ENCODE measurements at regions not wholly inside any gene's neighbourhood (a gene's known extent, or its start where the extent isn't known, plus 50 kb on each side); places are given as distances from the start of the nearest gene placed in this dataset.

DNA sequence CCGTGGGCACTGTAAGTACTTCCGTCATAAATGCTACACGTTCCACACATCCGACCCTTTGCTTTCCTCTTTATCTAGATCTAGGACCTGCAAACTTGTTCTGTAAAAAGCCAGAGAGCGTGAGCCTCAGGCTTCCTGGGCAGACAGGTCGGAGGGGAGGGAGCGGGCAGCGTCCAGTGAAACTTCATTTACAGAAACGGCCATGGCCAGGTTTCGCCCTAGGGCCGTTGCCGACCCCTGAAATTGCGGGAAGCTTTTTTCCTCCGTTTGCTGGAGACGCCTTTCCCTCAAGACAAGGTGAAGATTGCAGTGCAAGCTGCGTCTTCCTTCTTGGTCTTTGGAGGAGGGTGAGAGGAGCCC lies 155.4 kb downstream of the DLL1 start:
- Histone ChIP-seq H3K4me1 (ENCODE audit: control insufficient read depth, insufficient read depth, low read length, poor library complexity, severe bottlenecking) (no peaks in the 10 kb centered on the region), H3K36me3 (ENCODE audit: control insufficient read depth, insufficient read depth, low read length) (no peaks in the 10 kb centered on the region), H3K27ac (ENCODE audit: low read depth, low read length, severe bottlenecking) (no peak overlapping the region), H3K9me3 (ENCODE audit: control insufficient read depth, low read length) (no peaks in the 10 kb centered on the region), H3K4me3 (ENCODE audit: extremely low read depth, insufficient read depth, low read length, poor library complexity, severe bottlenecking) (no peak overlapping the region)
- WGBS, 2 experiments (ENCODE audit: insufficient coverage in 2 of 2) = 95 to 97% methylated on average over 14 to 16 of the region's 16 CpGs

DNA sequence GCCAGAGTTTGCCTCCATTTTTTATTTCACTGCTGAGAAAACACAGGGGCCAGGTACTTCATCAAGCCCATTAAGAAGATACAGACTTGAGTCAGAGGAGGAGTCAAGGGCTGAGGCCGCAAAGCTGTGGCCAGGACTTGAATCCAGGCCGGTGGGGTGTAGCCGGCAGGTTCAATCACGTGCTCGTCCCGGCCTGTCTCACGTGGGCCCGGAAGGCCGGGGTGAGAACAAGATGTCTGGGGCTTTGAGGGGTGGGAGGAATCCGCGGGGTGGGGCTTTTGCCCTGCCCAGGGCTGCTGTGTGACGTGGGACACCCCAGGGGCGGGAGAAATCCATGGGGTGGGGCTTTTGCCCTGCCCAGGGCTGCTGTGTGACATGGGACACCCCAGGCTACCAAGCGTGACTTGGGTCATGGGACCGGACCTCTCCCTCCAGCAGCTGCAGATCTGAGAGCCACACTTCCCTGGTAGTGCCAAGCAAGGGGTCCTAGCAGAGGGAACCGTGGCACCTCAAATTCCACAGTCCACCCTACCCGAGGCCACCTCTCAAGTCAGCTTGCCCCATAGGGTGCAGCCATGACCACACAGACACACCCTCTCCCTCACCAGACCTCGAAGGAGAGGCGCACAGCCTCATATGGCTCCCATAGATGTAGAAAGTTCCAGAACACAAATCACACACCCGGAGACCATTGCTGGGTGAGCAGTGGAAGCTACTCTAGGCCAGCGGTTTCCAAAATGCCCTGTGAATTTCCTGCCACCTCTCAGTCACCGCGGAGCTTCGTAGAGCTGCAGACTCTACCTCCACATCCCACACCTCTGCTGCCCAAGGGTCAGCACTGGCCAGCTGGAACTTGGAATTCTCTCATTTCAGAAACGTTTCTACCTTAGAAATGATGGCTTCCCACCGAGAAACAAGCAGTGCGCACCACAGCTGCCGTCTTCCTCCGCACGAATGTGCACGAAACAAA lies 156.1 kb downstream of the DLL1 start:
- H3K36me3 ChIP-seq (ENCODE audit: control insufficient read depth, insufficient read depth, low read length) = no peaks in the 10 kb centered on the region
- 87% methylated on average over 25 to 29 of the region's 31 CpGs for WGBS, 2 experiments (ENCODE audit: insufficient coverage in 2 of 2)
- H3K4me3 ChIP-seq (ENCODE audit: extremely low read depth, insufficient read depth, low read length, poor library complexity, severe bottlenecking) = no peak overlapping the region
- H3K4me1 ChIP-seq (ENCODE audit: control insufficient read depth, insufficient read depth, low read length, poor library complexity, severe bottlenecking) = no peaks in the 10 kb centered on the region
- no peak overlapping the region for H3K27ac ChIP-seq (ENCODE audit: low read depth, low read length, severe bottlenecking)
- H3K9me3 ChIP-seq (ENCODE audit: control insufficient read depth, low read length) = no peaks in the 10 kb centered on the region

DNA sequence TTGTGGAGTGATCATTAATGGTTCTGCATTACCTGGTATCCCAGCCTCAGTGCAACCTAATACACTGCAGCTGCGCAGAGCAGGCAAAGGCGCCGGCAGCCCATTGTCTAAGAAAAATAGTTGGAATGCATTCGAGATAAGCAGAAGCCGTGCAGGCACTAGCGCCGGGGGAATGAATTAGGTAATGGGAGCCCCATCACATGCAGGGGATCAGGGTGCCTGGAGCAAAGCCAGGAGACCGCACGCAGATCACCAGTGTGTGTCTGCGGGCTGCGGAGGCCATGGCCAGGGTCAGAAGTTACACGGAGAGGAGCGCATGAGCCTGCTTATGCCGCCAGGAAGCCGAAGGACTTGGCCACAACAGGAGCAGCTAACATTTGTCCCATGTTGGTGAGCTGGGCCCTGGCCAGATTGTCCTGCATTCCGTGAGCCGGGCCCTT lies 156.8 kb downstream of the DLL1 start:
- Histone ChIP-seq H3K4me3 (ENCODE audit: extremely low read depth, insufficient read depth, low read length, poor library complexity, severe bottlenecking) (no peak overlapping the region), H3K4me1 (ENCODE audit: control insufficient read depth, insufficient read depth, low read length, poor library complexity, severe bottlenecking) (no peaks in the 10 kb centered on the region), H3K36me3 (ENCODE audit: control insufficient read depth, insufficient read depth, low read length) (no peaks in the 10 kb centered on the region), H3K27ac (ENCODE audit: low read depth, low read length, severe bottlenecking) (no peak overlapping the region), H3K9me3 (ENCODE audit: control insufficient read depth, low read length) (no peaks in the 10 kb centered on the region)
- 94% methylated on average over 15 to 17 of the region's 17 CpGs for WGBS, 2 experiments (ENCODE audit: insufficient coverage in 2 of 2)

DNA sequence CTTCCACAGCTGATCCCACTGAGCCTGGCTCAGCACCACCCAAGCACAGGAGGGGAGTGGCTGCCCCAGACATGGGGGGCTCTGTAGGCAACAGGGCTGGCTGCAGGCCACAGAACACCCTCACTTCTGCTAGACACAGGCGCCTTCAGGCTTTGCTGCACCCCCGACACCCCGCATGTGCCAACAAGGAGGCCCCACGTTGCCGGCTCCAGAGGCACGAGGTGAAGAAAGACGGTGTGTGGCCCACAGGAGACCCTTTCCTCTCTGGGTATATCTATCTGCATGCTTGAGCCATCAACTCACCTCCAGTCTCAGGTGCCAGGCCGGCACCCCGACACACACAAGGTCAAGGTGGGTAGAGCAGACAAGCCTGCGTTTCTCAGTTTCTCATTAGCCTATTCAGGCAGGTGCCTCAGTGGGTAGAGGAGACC lies 158.3 kb downstream of the DLL1 start:
- Histone ChIP-seq H3K4me1 (ENCODE audit: control insufficient read depth, insufficient read depth, low read length, poor library complexity, severe bottlenecking) (no peaks in the 10 kb centered on the region), H3K36me3 (ENCODE audit: control insufficient read depth, insufficient read depth, low read length) (no peaks in the 10 kb centered on the region), H3K27ac (ENCODE audit: low read depth, low read length, severe bottlenecking) (no peak overlapping the region), H3K9me3 (ENCODE audit: control insufficient read depth, low read length) (no peaks in the 10 kb centered on the region), H3K4me3 (ENCODE audit: extremely low read depth, insufficient read depth, low read length, poor library complexity, severe bottlenecking) (no peak overlapping the region)
- 90 to 97% methylated on average over 10 of the region's 10 CpGs for WGBS, 2 experiments (ENCODE audit: insufficient coverage in 2 of 2)

DNA sequence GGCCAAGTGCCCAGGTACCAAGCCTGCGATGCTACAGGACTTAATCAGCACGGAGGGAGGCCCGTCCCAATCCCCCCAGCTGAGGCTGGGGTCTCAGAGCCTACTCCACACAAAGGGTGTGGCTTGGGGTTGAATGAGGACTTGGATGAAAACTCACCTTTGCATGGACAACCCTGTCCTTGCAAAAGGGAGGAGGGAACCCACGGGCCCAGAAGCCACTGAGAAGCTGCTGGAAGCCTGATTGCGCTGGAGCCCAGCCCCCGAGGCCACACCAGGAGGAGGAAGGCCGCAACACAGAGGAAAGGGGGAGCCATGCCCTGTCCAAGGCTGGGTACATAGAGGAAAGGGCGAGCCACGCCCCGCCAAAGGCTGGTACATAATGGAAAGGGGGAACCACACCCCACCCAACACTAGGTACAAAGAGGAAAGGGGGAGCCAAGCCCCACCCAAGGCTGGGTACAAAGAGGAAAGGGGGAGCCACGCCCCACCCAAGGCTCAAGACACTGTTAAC lies 158.8 kb downstream of the DLL1 start:
- H3K4me3 ChIP-seq (ENCODE audit: extremely low read depth, insufficient read depth, low read length, poor library complexity, severe bottlenecking) = no peak overlapping the region
- no peaks in the 10 kb centered on the region for H3K36me3 ChIP-seq (ENCODE audit: control insufficient read depth, insufficient read depth, low read length)
- 82 to 91% methylated on average over 4 to 8 of the region's 11 CpGs for WGBS, 2 experiments (ENCODE audit: insufficient coverage in 2 of 2)
- H3K9me3 ChIP-seq (ENCODE audit: control insufficient read depth, low read length) = no peaks in the 10 kb centered on the region
- H3K27ac ChIP-seq (ENCODE audit: low read depth, low read length, severe bottlenecking) = no peak overlapping the region
- H3K4me1 ChIP-seq (ENCODE audit: control insufficient read depth, insufficient read depth, low read length, poor library complexity, severe bottlenecking) = no peaks in the 10 kb centered on the region

DNA sequence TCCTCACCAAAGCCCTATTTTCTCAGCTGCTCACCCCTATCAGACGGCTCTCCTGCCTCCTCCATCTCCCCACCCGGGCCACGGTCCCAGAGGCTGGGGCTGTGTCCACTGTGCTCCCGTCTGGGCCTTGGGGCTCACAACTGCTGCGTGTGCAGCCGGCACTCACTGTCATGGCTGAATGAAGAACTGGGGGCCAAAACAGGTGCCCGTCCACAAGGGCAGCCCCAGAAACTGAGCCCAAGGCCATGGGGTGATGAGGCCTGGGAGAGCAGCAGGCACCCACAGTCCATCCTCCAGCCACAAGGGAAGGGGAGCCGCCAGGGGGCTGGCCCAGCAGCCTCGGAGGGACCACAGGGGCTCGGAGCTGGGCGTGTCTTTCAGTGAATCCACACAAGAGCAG lies 159.5 kb downstream of the DLL1 start:
- Histone ChIP-seq H3K4me1 (ENCODE audit: control insufficient read depth, insufficient read depth, low read length, poor library complexity, severe bottlenecking) (no peaks in the 10 kb centered on the region), H3K9me3 (ENCODE audit: control insufficient read depth, low read length) (no peaks in the 10 kb centered on the region), H3K4me3 (ENCODE audit: extremely low read depth, insufficient read depth, low read length, poor library complexity, severe bottlenecking) (no peak overlapping the region), H3K36me3 (ENCODE audit: control insufficient read depth, insufficient read depth, low read length) (no peaks in the 10 kb centered on the region), H3K27ac (ENCODE audit: low read depth, low read length, severe bottlenecking) (no peak overlapping the region)
- WGBS, 2 experiments (ENCODE audit: insufficient coverage in 2 of 2) = 80 to 88% methylated on average over 6 to 7 of the region's 11 CpGs

DNA sequence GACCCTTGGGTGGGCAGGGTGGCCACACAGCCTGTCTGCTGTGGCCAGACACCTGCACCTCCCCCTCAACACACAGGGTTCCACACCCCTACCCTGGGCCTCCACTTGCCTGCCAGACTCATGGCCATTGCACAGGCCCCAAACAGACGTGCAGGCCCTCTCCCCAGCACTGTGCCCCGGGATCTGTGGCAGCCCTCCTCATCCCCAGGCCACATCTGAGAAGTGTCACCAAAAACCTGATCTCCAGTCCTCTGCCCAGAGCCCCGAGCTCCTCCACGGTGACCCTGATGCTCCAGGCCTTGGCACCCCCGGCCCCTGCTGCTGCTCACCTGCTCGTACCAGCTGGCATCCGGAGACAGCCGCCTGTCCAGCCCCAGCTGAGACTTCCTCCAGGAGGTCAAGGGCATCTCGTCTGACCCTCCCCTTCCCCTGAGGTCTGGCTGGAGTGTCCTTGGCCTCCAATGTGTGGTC lies 160.1 kb downstream of the DLL1 start:
- no peak overlapping the region for H3K27ac ChIP-seq (ENCODE audit: low read depth, low read length, severe bottlenecking)
- WGBS, 2 experiments (ENCODE audit: insufficient coverage in 2 of 2) = 77 to 93% methylated on average over 5 to 9 of the region's 9 CpGs
- no peak overlapping the region for H3K4me3 ChIP-seq (ENCODE audit: extremely low read depth, insufficient read depth, low read length, poor library complexity, severe bottlenecking)
- no peaks in the 10 kb centered on the region for H3K4me1 ChIP-seq (ENCODE audit: control insufficient read depth, insufficient read depth, low read length, poor library complexity, severe bottlenecking)
- no peaks in the 10 kb centered on the region for H3K9me3 ChIP-seq (ENCODE audit: control insufficient read depth, low read length)
- H3K36me3 ChIP-seq (ENCODE audit: control insufficient read depth, insufficient read depth, low read length) = no peaks in the 10 kb centered on the region

DNA sequence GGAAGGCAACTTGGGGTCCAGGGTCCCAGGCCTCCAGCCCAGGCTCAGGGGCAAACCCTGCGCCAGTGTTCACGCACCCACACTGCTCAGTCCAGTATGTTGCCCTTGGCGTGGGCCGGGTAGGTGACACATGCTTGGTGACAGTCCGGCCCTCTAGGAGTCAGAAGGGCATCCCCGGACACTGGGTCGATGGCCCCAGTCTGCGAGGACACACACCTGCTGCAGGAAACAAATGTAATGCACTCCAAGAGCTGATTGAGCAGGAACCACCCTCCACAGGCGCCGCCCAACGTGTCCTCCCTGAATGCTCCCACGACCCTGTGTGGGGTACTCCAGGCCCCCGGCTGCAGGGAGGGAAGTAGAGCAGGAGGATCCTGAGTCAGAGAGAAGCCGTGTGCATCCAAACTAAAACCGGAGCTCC lies 160.7 kb downstream of the DLL1 start:
- Histone ChIP-seq H3K36me3 (ENCODE audit: control insufficient read depth, insufficient read depth, low read length) (no peaks in the 10 kb centered on the region), H3K4me3 (ENCODE audit: extremely low read depth, insufficient read depth, low read length, poor library complexity, severe bottlenecking) (no peak overlapping the region), H3K4me1 (ENCODE audit: control insufficient read depth, insufficient read depth, low read length, poor library complexity, severe bottlenecking) (no peaks in the 10 kb centered on the region), H3K9me3 (ENCODE audit: control insufficient read depth, low read length) (no peaks in the 10 kb centered on the region), H3K27ac (ENCODE audit: low read depth, low read length, severe bottlenecking) (no peak overlapping the region)
- 88 to 92% methylated on average over 15 of the region's 15 CpGs for WGBS, 2 experiments (ENCODE audit: insufficient coverage in 2 of 2)

DNA sequence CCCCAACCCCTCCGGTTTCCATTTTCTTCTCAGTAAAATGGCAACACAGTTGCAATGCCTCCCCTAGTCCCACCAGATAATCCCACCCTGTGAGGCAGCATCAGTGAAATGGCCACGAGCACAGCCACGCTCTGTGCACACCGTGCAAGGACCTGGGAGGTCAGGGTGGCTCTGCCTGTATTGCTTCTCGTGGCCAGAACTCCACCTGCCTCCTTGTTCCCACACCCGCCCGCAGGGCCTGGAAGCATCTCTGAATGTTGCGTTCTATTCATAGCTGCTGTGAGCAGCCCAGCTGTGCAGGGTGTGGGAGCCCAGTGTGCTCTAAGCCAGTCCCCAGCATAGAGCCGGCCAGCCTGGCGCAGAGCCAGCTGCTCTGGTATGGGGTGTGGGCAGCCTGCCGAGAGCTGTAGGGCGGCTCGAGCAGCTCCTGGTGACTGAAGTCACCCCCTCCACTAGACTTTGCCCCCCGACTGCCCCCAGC lies 161.1 kb downstream of the DLL1 start:
- H3K4me1 ChIP-seq (ENCODE audit: control insufficient read depth, insufficient read depth, low read length, poor library complexity, severe bottlenecking) = no peaks in the 10 kb centered on the region
- WGBS, 2 experiments (ENCODE audit: insufficient coverage in 2 of 2) = 90% methylated on average over 12 to 13 of the region's 14 CpGs

DNA sequence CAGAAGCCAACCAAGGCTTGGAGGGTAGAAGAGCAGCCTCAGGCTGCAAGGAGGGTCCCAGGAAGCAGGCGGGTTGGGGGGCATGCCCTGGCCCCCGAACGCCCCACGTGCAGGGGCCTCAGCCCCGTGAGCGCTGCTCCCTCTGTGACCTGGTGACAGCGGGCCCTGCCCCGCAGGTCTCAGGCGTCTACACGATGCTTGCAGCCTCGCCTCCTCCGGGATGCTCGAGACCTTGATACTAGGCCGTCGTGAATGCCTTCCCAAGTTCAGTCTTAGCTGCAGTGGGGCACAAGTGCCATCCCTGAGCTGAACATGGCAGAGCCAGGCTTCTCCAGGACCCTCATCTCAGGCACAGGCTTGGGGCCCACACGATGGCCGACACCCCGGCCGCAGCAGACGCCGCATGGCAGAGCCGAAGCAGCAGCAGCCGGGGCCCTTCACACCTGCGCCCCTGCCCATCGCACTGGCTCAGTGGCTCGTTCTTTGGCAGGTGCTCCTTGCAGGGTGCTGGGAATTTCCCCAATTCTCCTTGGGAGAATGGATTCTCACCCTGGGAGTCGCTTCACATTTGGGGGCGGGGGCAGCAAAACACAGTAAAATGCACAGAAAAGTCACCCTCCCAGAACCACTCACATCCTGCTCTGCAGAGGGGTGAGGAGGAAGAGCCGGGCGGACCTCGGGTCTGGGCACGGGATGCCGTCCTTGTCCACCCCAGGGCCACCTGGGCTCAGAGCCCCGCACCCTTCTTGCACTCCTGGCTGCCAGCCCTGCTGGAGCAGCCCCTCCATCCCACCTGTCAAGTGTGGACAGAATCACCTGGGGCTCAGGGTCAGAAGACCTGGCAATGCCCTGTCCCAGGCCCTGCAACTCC lies 161.8 kb downstream of the DLL1 start:
- WGBS, 2 experiments (ENCODE audit: insufficient coverage in 2 of 2) = 93 to 97% methylated on average over 27 to 31 of the region's 34 CpGs
- H3K9me3 ChIP-seq (ENCODE audit: control insufficient read depth, low read length) = no peaks in the 10 kb centered on the region
- no peak overlapping the region for H3K4me3 ChIP-seq (ENCODE audit: extremely low read depth, insufficient read depth, low read length, poor library complexity, severe bottlenecking)
- H3K4me1 ChIP-seq (ENCODE audit: control insufficient read depth, insufficient read depth, low read length, poor library complexity, severe bottlenecking) = no peaks in the 10 kb centered on the region
- no peaks in the 10 kb centered on the region for H3K36me3 ChIP-seq (ENCODE audit: control insufficient read depth, insufficient read depth, low read length)
- H3K27ac ChIP-seq (ENCODE audit: low read depth, low read length, severe bottlenecking) = no peak overlapping the region

More for the DNA sequence above, 161.1 kb downstream of the DLL1 start:
- H3K9me3 ChIP-seq (ENCODE audit: control insufficient read depth, low read length) = no peaks in the 10 kb centered on the region
- no peaks in the 10 kb centered on the region for H3K36me3 ChIP-seq (ENCODE audit: control insufficient read depth, insufficient read depth, low read length)
- no peak overlapping the region for H3K4me3 ChIP-seq (ENCODE audit: extremely low read depth, insufficient read depth, low read length, poor library complexity, severe bottlenecking)
- H3K27ac ChIP-seq (ENCODE audit: low read depth, low read length, severe bottlenecking) = no peak overlapping the region

Measured in mesodermal cell (in vitro differentiated cells).